Neural cell (in vitro differentiated cells): ENCODE measurements at regions not wholly inside any gene's neighbourhood (a gene's known extent, or its start where the extent isn't known, plus 50 kb on each side); places are given as distances from the start of the nearest gene placed in this dataset.

Experiments
- H2AFZ ChIP-seq: fragments of 200-600, 300-800 bp; sonication (generic), shearing (Covaris generic); 2 replicates; pipeline ENCODE4 v1.6.0; 2014; ENCODE audit warnings: low read depth, mild to moderate bottlenecking, antibody characterized with exemption, low read length, moderate library complexity
- H3F3A ChIP-seq: fragments of 200-600 bp; shearing (Covaris generic); 2 replicates; pipeline ENCODE4 v1.6.1; 2016; ENCODE audit warnings: mild to moderate bottlenecking, moderate library complexity, mixed read lengths, antibody characterized with exemption, low read length; ENCODE audit not compliant: insufficient read depth, poor library complexity, severe bottlenecking
- H3K27ac ChIP-seq: fragments of 200-600, 300-800 bp; sonication (generic), shearing (Covaris generic); 2 replicates; pipeline ENCODE4 v1.5.1; 2014; ENCODE audit warnings: mild to moderate bottlenecking, low read length, moderate library complexity
- H3K27me3 ChIP-seq: fragments of 300-800, 200-600 bp; sonication (generic), shearing (Covaris generic); 2 replicates; pipeline ENCODE4 v1.6.0; 2014; ENCODE audit warnings: mild to moderate bottlenecking, low read depth, low read length, moderate library complexity; ENCODE audit not compliant: insufficient read depth
- H3K36me3 ChIP-seq: fragments of 300-800, 200-600 bp; sonication (generic), shearing (Covaris generic); 2 replicates; pipeline ENCODE4 v1.5.1; 2014; ENCODE audit warnings: mild to moderate bottlenecking, antibody characterized with exemption, low read length, moderate library complexity; ENCODE audit not compliant: insufficient read depth
- H3K4me2 ChIP-seq: fragments of 300-800, 200-600 bp; sonication (generic), shearing (Covaris generic); 2 replicates; pipeline ENCODE4 v1.6.0; 2014; ENCODE audit warnings: mild to moderate bottlenecking, low read length
- H3K4me3 ChIP-seq: fragments of 300-800, 200-600 bp; sonication (generic), shearing (Covaris generic); 2 replicates; pipeline ENCODE4 v1.5.1; 2014; ENCODE audit warnings: mild to moderate bottlenecking, low read length, moderate library complexity
- H3K79me2 ChIP-seq: fragments of 200-600 bp; shearing (Covaris generic); replicated peaks from 2 replicates; pipeline ENCODE4 v1.6.0; 2014; ENCODE audit warnings: mild to moderate bottlenecking, low read length, moderate library complexity; ENCODE audit not compliant: insufficient read depth
- H3K9ac ChIP-seq: fragments of 300-800, 200-600 bp; sonication (generic), shearing (Covaris generic); 2 replicates; pipeline ENCODE4 v1.6.1; 2016; ENCODE audit warnings: mild to moderate bottlenecking, low read length, mixed read lengths
- H3K9me2 ChIP-seq: fragments of 200-600 bp; shearing (Covaris generic); 2 replicates; pipeline ENCODE4 v1.6.1; 2016; ENCODE audit warnings: mild to moderate bottlenecking, low read length, mixed read lengths; ENCODE audit not compliant: insufficient read depth
- H3K9me3 ChIP-seq: fragments of 200-600, 300-800 bp; sonication (generic), shearing (Covaris generic); 2 replicates; pipeline ENCODE4 v1.6.1; 2016; ENCODE audit warnings: mild to moderate bottlenecking, mixed run types, low read length, moderate library complexity, mixed read lengths
- H4K20me1 ChIP-seq: fragments of 200-600 bp; shearing (Covaris generic); 2 replicates; pipeline ENCODE4 v1.6.1; 2016; ENCODE audit warnings: mild to moderate bottlenecking, mixed run types; ENCODE audit not compliant: insufficient read depth
- EP300 ChIP-seq: fragments of 450-650 bp; conservative IDR thresholded peaks from 2 replicates; pipeline ENCODE4 v1.6.1; 2014; ENCODE audit warnings: antibody characterized with exemption, mild to moderate bottlenecking, moderate library complexity; ENCODE audit not compliant: poor library complexity, severe bottlenecking
- EZH2 ChIP-seq: fragments of 200-600, 300-800 bp; shearing (Covaris generic), sonication (generic); IDR thresholded peaks from 2 replicates; pipeline ENCODE4 v1.6.1; 2014; ENCODE audit warnings: antibody characterized with exemption, low read length, borderline replicate concordance, mild to moderate bottlenecking; ENCODE audit not compliant: insufficient read depth, poor library complexity, severe bottlenecking
- MXI1 ChIP-seq: fragments of 450-650 bp; conservative IDR thresholded peaks from 2 replicates; pipeline ENCODE4 v1.6.1; 2014; ENCODE audit warnings: antibody characterized with exemption, mild to moderate bottlenecking; ENCODE audit not compliant: poor library complexity, severe bottlenecking
- POLR2AphosphoS5 ChIP-seq: IDR thresholded peaks from 2 replicates; pipeline ENCODE4 v1.6.1; 2012
- RAD21 ChIP-seq: fragments of 450-650 bp; conservative IDR thresholded peaks from 2 replicates; pipeline ENCODE4 v1.6.1; 2014; ENCODE audit warnings: antibody characterized with exemption, mild to moderate bottlenecking, moderate library complexity
- SMC3 ChIP-seq: fragments of 450-650 bp; conservative IDR thresholded peaks from 2 replicates; pipeline ENCODE4 v1.6.1; 2014; ENCODE audit warnings: antibody characterized with exemption, mild to moderate bottlenecking, moderate library complexity; ENCODE audit not compliant: poor library complexity
- TF ChIP-seq, protein P1 (sequence below): IDR thresholded peaks from 2 replicates; pipeline ENCODE4 v1.6.1; 2012; ENCODE audit warnings: borderline replicate concordance
- TF ChIP-seq, protein P2 (sequence below): fragments of 450-650 bp; IDR thresholded peaks from 2 replicates; pipeline ENCODE4 v1.5.1; 2014; ENCODE audit warnings: antibody characterized with exemption, mild to moderate bottlenecking, moderate library complexity; ENCODE audit not compliant: poor library complexity, severe bottlenecking

DNA sequence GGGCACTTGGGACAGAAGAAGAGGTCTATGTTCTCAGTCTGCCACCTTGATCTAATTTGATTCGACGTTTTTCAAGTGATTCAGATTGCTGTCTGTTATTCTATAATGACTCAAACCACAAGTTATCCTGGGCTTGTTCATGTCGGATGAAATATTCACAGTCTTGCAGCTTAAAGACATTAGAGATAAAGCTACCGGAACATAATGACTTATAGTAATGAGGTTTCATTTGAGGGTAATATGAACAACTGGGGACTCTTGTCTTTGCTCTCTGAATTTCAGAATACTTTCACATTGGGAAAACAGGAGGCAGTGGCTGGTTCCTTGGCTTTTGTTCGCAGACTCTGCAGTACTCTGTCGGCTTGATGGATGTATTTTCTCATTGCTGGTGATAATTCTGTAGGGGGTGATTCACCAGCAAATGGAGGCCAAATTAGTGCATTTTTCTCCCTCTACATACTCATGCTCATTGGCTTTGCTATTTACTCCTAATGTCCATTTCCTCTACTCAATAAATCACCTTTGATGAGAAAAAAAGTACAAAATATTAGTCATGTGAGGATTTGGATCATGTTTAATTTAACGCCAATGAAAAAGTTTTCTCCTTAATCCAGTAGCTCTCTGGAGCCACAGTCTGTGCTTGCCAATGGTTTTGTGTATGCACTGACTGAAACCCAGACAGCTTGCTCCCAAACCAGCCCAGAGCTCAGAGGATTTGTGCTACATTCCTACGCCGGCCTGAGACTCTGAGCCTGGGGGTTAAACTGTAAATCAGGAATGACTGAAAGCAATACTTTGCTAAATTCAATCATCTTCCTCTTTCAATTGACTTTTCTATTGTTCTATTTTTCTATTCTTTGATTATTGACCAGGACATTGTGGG is 154.7 kb upstream of the ANKH start:
- H3K27ac ChIP-seq = no peak overlapping the region
- H3F3A ChIP-seq = no peaks in the 10 kb centered on the region
- TF ChIP-seq MXI1 = no peak
- TF ChIP-seq EP300 = no peak
- TF ChIP-seq, protein P1, sequence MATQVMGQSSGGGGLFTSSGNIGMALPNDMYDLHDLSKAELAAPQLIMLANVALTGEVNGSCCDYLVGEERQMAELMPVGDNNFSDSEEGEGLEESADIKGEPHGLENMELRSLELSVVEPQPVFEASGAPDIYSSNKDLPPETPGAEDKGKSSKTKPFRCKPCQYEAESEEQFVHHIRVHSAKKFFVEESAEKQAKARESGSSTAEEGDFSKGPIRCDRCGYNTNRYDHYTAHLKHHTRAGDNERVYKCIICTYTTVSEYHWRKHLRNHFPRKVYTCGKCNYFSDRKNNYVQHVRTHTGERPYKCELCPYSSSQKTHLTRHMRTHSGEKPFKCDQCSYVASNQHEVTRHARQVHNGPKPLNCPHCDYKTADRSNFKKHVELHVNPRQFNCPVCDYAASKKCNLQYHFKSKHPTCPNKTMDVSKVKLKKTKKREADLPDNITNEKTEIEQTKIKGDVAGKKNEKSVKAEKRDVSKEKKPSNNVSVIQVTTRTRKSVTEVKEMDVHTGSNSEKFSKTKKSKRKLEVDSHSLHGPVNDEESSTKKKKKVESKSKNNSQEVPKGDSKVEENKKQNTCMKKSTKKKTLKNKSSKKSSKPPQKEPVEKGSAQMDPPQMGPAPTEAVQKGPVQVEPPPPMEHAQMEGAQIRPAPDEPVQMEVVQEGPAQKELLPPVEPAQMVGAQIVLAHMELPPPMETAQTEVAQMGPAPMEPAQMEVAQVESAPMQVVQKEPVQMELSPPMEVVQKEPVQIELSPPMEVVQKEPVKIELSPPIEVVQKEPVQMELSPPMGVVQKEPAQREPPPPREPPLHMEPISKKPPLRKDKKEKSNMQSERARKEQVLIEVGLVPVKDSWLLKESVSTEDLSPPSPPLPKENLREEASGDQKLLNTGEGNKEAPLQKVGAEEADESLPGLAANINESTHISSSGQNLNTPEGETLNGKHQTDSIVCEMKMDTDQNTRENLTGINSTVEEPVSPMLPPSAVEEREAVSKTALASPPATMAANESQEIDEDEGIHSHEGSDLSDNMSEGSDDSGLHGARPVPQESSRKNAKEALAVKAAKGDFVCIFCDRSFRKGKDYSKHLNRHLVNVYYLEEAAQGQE = no peak
- TF ChIP-seq SMC3 = no peak
- TF ChIP-seq EZH2 = no peak
- TF ChIP-seq POLR2AphosphoS5 = no peak
- TF ChIP-seq RAD21 = no peak
- TF ChIP-seq, protein P2, sequence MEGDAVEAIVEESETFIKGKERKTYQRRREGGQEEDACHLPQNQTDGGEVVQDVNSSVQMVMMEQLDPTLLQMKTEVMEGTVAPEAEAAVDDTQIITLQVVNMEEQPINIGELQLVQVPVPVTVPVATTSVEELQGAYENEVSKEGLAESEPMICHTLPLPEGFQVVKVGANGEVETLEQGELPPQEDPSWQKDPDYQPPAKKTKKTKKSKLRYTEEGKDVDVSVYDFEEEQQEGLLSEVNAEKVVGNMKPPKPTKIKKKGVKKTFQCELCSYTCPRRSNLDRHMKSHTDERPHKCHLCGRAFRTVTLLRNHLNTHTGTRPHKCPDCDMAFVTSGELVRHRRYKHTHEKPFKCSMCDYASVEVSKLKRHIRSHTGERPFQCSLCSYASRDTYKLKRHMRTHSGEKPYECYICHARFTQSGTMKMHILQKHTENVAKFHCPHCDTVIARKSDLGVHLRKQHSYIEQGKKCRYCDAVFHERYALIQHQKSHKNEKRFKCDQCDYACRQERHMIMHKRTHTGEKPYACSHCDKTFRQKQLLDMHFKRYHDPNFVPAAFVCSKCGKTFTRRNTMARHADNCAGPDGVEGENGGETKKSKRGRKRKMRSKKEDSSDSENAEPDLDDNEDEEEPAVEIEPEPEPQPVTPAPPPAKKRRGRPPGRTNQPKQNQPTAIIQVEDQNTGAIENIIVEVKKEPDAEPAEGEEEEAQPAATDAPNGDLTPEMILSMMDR = no peak
- H3K9me2 ChIP-seq = no peaks in the 10 kb centered on the region
- H3K27me3 ChIP-seq = no peaks in the 10 kb centered on the region
- peak overlapping the region; percentile 4 for H3K4me3 ChIP-seq
- no peak overlapping the region for H3K4me2 ChIP-seq
- no peak overlapping the region for H3K9ac ChIP-seq
- no peaks in the 10 kb centered on the region for H3K79me2 ChIP-seq
- no peaks in the 10 kb centered on the region for H3K36me3 ChIP-seq
- no peaks in the 10 kb centered on the region for H4K20me1 ChIP-seq
- no peaks in the 10 kb centered on the region for H3K9me3 ChIP-seq
- H2AFZ ChIP-seq = no peak overlapping the region

GRCh38 chr5:15023846-15024245 is 152.3 kb upstream of the ANKH start:
- no peaks in the 10 kb centered on the region for H3F3A ChIP-seq
- no peaks in the 10 kb centered on the region for H4K20me1 ChIP-seq
- H2AFZ ChIP-seq = no peak overlapping the region
- no peaks in the 10 kb centered on the region for H3K9me2 ChIP-seq
- no peak overlapping the region for H3K27ac ChIP-seq
- no peak overlapping the region for H3K9ac ChIP-seq
- no peak overlapping the region for H3K4me2 ChIP-seq
- TF ChIP-seq RAD21 = no peak
- no peak for TF ChIP-seq EP300
- no peak for TF ChIP-seq SMC3
- no peaks in the 10 kb centered on the region for H3K79me2 ChIP-seq
- H3K4me3 ChIP-seq = no peak overlapping the region
- H3K27me3 ChIP-seq = no peaks in the 10 kb centered on the region
- no peaks in the 10 kb centered on the region for H3K9me3 ChIP-seq
- H3K36me3 ChIP-seq = no peaks in the 10 kb centered on the region
